Naive thymus-derived CD4-positive, alpha-beta T cell (primary cell): ENCODE measurements at regions not wholly inside any gene's neighbourhood (a gene's known extent, or its start where the extent isn't known, plus 50 kb on each side); places are given as distances from the start of the nearest gene placed in this dataset.

Experiments used
- ATAC-seq: fragments of 150-1000 bp; cut with Tn5 transposase; 2 replicates; pipeline ENCODE4 v1.10.0; 2021; ENCODE audit warnings: mild to moderate bottlenecking, moderate library complexity
- CTCF ChIA-PET: fragments of 350-600 bp; sonication (Branson Sonifier 250); formaldehyde crosslinking; loops from one replicate; lab custom pipeline; 2021; ENCODE audit warnings: antibody characterized with exemption; lab: Charles Lee
- POLR2A ChIA-PET: fragments of 350-600 bp; sonication (Branson Sonifier 250); formaldehyde crosslinking; loops from one replicate; lab custom pipeline; 2021; ENCODE audit warnings: antibody characterized with exemption, inconsistent platforms; lab: Charles Lee
- DNase-seq, 9 donors: peaks; one replicate each; pipeline versions ENCODE4 v3.0.0 to v3.0.0-alpha.2; 2020 to 2022; ENCODE audit warnings: mixed read lengths in 1 of 9
- H3K27ac ChIP-seq: one replicate; pipeline ENCODE4 v1.7.0; 2013; ENCODE audit warnings: mild to moderate bottlenecking, low read depth, low read length, moderate library complexity
- H3K27me3 ChIP-seq, 2 donors: one replicate each; pipeline ENCODE4 v1.7.0; 2013; ENCODE audit warnings: low read length in 2 of 2, mild to moderate bottlenecking in 2 of 2, moderate library complexity in 2 of 2; ENCODE audit not compliant: control insufficient read depth in 2 of 2, insufficient read depth in 2 of 2
- H3K36me3 ChIP-seq, 3 experiments: 1 replicate in 2 of 3; 2 replicates in 1 of 3; pipeline ENCODE4 v1.7.0; 2013; ENCODE audit warnings: low read length in 3 of 3, mild to moderate bottlenecking in 3 of 3, moderate library complexity in 1 of 3; ENCODE audit not compliant: insufficient read depth in 3 of 3, control insufficient read depth in 2 of 3
- H3K4me1 ChIP-seq, 2 donors: one replicate each; pipeline ENCODE4 v1.7.0; 2013; ENCODE audit warnings: low read length in 2 of 2, mild to moderate bottlenecking in 2 of 2, moderate library complexity in 1 of 2; ENCODE audit not compliant: control insufficient read depth in 2 of 2, insufficient read depth in 2 of 2
- H3K4me3 ChIP-seq: 2 replicates; pipeline ENCODE4 v1.7.0; 2013; ENCODE audit warnings: mild to moderate bottlenecking, low read length
- H3K9me3 ChIP-seq, 3 experiments: 1 replicate in 2 of 3; 2 replicates in 1 of 3; pipeline ENCODE4 v1.7.0; 2013; ENCODE audit warnings: low read length in 3 of 3; ENCODE audit not compliant: control insufficient read depth in 2 of 3
- H3K27ac Mint-ChIP-seq, 9 donors: one replicate each; pipeline ENCODE4 v1.8.0; 2020 to 2022; ENCODE audit warnings: mixed read lengths in 9 of 9, mild to moderate bottlenecking in 8 of 9, moderate library complexity in 5 of 9, inconsistent platforms in 2 of 9
- H3K27me3 Mint-ChIP-seq, 5 donors: one replicate each; pipeline ENCODE4 v1.8.0; 2021 to 2022; ENCODE audit warnings: mixed read lengths in 5 of 5, mild to moderate bottlenecking in 1 of 5
- H3K36me3 Mint-ChIP-seq, 5 donors: one replicate each; pipeline ENCODE4 v1.8.0; 2020 to 2022; ENCODE audit warnings: mixed read lengths in 5 of 5, mild to moderate bottlenecking in 3 of 5, inconsistent platforms in 1 of 5
- H3K4me1 Mint-ChIP-seq, 7 donors: one replicate each; pipeline ENCODE4 v1.8.0; 2020 to 2022; ENCODE audit warnings: mixed read lengths in 7 of 7, mild to moderate bottlenecking in 3 of 7, inconsistent platforms in 1 of 7
- H3K4me3 Mint-ChIP-seq, 10 donors: one replicate each; pipeline ENCODE4 v1.8.0; 2020 to 2022; ENCODE audit warnings: mild to moderate bottlenecking in 10 of 10, mixed read lengths in 10 of 10, moderate library complexity in 6 of 10, inconsistent platforms in 2 of 10
- H3K9me3 Mint-ChIP-seq, 11 donors: one replicate each; pipeline ENCODE4 v1.8.0; 2020 to 2022; ENCODE audit warnings: mixed read lengths in 11 of 11, mild to moderate bottlenecking in 4 of 11, inconsistent platforms in 1 of 11, moderate library complexity in 1 of 11
- intact Hi-C, 2 donors: fragments of 100-400 bp; cut with micrococcal nuclease; formaldehyde crosslinking; loops; one replicate each; pipeline ENCODE4 v1.15.1; 2023

DNA sequence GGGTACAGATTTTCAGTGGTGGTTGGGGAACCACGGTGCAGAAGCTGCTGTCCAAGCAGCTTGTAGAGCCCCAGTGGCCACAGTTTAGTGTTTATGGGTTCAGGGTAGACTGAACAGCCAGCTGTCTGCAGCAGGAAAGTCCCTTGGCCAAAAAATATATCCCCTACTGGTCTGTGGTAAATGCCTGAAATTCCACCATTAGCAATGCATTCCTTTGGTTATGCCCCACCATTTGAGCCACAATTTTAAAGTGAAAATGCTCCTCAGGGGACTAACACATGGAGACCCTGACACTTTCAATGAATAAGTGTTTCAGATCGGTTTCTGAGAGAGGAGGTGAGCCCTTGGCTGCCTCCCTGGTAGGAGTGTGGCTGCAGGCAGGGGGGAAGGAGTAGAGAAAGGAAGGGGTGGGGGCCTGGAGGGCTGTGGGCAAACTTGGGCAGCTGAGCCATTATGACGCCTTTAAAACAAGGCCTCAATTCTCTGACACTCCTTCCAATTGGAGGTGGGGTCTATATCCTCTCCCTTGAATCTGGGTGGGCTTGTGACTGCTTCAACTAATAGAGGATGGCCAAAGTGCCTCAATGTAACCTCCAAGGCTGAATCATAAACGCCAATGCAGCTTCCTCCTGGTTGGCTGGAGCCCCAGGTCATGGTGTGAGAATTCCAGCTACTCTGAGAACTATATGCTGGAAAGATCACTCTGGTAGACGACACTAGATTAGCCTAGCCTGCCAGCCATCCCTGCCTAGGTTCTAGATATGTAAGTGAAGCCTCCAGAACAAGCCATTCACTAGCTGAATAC lies 75.8 kb upstream of the ATP6AP2 start:
- Mint-ChIP-seq H3K27me3 (no peaks in the 10 kb centered on the region), H3K27ac (no peak overlapping the region), H3K9me3 (peaks cover 0 to 1% (median 0%) of the 10 kb centered on the region in 11 donors), H3K4me3 (no peak overlapping the region), H3K4me1 (peaks cover 0 to 1% (median 0%) of the 10 kb centered on the region in 7 donors), H3K36me3 (no peaks in the 10 kb centered on the region)
- ATAC-seq = no peak
- intact Hi-C loops = no loop called here
- ChIA-PET POLR2A (no interaction called here), CTCF (no interaction called here)
- no peak for DNase-seq
- no peak overlapping the region for H3K4me3 ChIP-seq
- H3K27ac ChIP-seq = no peak overlapping the region
- H3K4me1 ChIP-seq = no peaks in the 10 kb centered on the region
- H3K27me3 ChIP-seq = no peaks in the 10 kb centered on the region
- no peaks in the 10 kb centered on the region for H3K9me3 ChIP-seq
- H3K36me3 ChIP-seq = no peaks in the 10 kb centered on the region

DNA sequence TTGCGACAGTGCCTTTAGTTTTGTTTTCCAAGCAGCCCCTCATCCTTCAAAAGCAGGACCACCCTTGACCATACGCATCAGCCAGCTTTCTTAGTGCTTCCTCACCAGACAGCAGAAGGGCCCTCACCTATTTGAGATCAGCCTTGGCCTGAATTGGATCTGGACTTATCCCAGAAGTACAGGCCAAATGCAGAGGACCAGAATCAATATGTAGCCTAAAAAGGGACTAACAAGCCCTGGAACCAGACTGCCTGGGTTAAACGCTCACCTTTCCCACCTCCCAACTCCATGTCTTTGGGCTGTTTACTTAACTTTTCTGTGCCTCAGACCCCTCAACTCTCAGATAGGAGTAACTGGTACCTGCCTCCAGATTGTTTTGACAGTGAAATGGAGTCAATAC lies 77.7 kb upstream of the ATP6AP2 start:
- intact Hi-C loops = no loop called here
- Mint-ChIP-seq H3K36me3 (no peaks in the 10 kb centered on the region), H3K27ac (no peak overlapping the region), H3K27me3 (no peaks in the 10 kb centered on the region), H3K9me3 (peaks cover 0 to 1% (median 0%) of the 10 kb centered on the region in 11 donors), H3K4me3 (no peak overlapping the region), H3K4me1 (peaks cover 0 to 1% (median 0%) of the 10 kb centered on the region in 7 donors)
- no peaks in the 10 kb centered on the region for H3K27me3 ChIP-seq
- H3K9me3 ChIP-seq = no peaks in the 10 kb centered on the region
- CTCF ChIA-PET = no interaction called here
- H3K27ac ChIP-seq = no peak overlapping the region
- POLR2A ChIA-PET = no interaction called here
- no peak for DNase-seq
- H3K4me3 ChIP-seq = no peak overlapping the region
- H3K36me3 ChIP-seq = no peaks in the 10 kb centered on the region
- ATAC-seq = no peak
- no peaks in the 10 kb centered on the region for H3K4me1 ChIP-seq

DNA sequence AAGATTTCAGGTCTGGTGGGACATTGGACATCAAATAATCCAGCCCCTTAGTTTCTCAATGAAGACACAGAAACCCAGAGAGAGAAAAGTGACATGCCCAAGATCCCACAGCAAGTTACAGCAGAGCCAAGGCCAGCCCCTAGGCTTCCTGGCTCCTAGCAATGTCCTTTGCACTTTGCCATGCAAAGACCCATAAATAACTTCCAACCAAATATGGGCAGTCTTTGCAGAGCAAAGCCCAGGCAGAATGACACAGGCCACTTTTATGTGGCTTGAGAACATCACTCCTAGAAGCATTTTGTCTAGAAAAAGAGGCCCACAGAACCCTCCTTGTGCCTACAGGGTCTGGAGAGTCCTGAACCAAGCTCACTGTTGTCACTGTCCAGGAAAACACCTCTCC lies 78.1 kb upstream of the ATP6AP2 start:
- intact Hi-C loops = no loop called here
- no peaks in the 10 kb centered on the region for H3K9me3 ChIP-seq
- DNase-seq (no peak), ATAC-seq (no peak)
- Mint-ChIP-seq H3K4me1 (peaks cover 0 to 4% (median 0%) of the 10 kb centered on the region in 7 donors), H3K36me3 (no peaks in the 10 kb centered on the region), H3K27me3 (no peaks in the 10 kb centered on the region), H3K9me3 (peaks cover 0 to 1% (median 0%) of the 10 kb centered on the region in 11 donors), H3K4me3 (no peak overlapping the region), H3K27ac (no peak overlapping the region)
- no peak overlapping the region for H3K4me3 ChIP-seq
- ChIA-PET CTCF (no interaction called here), POLR2A (no interaction called here)
- H3K27me3 ChIP-seq = no peaks in the 10 kb centered on the region
- no peaks in the 10 kb centered on the region for H3K4me1 ChIP-seq
- H3K36me3 ChIP-seq = no peaks in the 10 kb centered on the region
- H3K27ac ChIP-seq = no peak overlapping the region

DNA sequence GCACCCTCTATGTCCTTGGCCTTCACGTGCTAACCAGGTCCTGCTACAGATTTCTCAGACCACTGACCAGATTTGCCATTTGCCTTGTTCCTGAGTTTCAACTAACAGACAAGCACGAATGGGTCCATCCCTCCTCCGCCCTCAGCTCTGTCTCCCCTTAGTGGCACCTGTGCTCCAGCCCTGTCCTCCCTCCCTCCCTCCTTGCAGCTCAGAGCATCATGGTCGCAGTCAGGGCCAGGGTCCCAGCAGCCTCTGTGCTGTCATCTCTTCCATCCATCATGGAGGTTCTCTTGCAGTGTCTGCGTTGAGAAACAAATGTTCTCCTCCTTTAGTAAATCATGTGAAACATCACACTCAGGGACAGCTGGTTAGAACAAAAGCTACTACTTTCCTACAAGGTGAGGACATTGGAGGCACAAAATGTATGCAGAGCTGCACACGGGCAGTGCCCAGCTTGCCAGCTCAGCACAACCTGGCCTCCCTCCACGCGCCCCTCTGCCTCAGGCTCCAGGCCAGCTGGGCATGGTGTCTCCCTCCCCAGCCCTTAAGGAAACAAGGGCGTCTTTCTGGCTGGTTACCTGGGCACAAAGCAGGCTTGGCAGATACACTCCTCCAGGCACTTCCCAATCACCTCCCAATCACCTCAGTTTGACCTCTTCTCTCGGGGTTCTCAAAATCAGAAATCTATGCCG lies 79.5 kb upstream of the ATP6AP2 start:
- ATAC-seq (no peak), DNase-seq (no peak)
- ChIA-PET CTCF (no interaction called here), POLR2A (no interaction called here)
- no peaks in the 10 kb centered on the region for H3K27me3 ChIP-seq
- no peaks in the 10 kb centered on the region for H3K36me3 Mint-ChIP-seq
- H3K4me1 Mint-ChIP-seq = peaks cover 0 to 4% (median 0%) of the 10 kb centered on the region in 7 donors
- no peak overlapping the region for H3K4me3 Mint-ChIP-seq
- no peak overlapping the region for H3K27ac ChIP-seq
- H3K27me3 Mint-ChIP-seq = no peaks in the 10 kb centered on the region
- H3K4me1 ChIP-seq = no peaks in the 10 kb centered on the region
- H3K9me3 ChIP-seq = no peaks in the 10 kb centered on the region
- H3K9me3 Mint-ChIP-seq = peaks cover 0 to 1% (median 0%) of the 10 kb centered on the region in 11 donors
- intact Hi-C loops = no loop called here
- H3K27ac Mint-ChIP-seq = no peak overlapping the region
- H3K4me3 ChIP-seq = no peak overlapping the region
- H3K36me3 ChIP-seq = no peaks in the 10 kb centered on the region

DNA sequence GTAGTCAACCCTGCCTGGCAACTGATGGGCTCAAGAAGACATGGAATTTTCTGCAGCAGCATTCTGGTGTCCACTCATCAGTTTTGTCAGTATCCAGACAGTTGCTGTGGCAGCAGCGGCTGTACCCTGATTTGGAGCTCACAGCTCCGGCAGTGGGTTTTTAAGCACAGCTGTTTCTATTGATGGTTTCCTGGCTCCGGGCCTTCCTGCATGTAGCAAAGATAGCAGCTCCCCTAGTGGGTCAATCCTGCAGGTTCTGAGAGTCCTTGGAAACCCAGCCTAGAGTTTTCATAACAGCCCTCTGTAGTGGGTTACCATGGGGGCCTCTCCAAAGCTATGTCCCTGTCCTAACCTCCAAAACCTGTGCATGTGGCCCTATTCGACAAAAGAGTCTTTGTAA lies 84.0 kb upstream of the ATP6AP2 start:
- H3K4me3 ChIP-seq = no peak overlapping the region
- H3K9me3 ChIP-seq = no peaks in the 10 kb centered on the region
- intact Hi-C loops = no loop called here
- H3K27me3 ChIP-seq = no peaks in the 10 kb centered on the region
- H3K4me3 Mint-ChIP-seq = no peak overlapping the region
- peaks cover 0 to 2% (median 0%) of the 10 kb centered on the region in 11 donors for H3K9me3 Mint-ChIP-seq
- POLR2A ChIA-PET = no interaction called here
- no peaks in the 10 kb centered on the region for H3K27me3 Mint-ChIP-seq
- peaks cover 0 to 4% (median 0%) of the 10 kb centered on the region in 7 donors for H3K4me1 Mint-ChIP-seq
- H3K27ac ChIP-seq = no peak overlapping the region
- H3K36me3 Mint-ChIP-seq = no peaks in the 10 kb centered on the region
- H3K27ac Mint-ChIP-seq = no peak overlapping the region
- no peak for DNase-seq
- ATAC-seq = no peak
- no peaks in the 10 kb centered on the region for H3K36me3 ChIP-seq
- no peaks in the 10 kb centered on the region for H3K4me1 ChIP-seq
- CTCF ChIA-PET = no interaction called here

DNA sequence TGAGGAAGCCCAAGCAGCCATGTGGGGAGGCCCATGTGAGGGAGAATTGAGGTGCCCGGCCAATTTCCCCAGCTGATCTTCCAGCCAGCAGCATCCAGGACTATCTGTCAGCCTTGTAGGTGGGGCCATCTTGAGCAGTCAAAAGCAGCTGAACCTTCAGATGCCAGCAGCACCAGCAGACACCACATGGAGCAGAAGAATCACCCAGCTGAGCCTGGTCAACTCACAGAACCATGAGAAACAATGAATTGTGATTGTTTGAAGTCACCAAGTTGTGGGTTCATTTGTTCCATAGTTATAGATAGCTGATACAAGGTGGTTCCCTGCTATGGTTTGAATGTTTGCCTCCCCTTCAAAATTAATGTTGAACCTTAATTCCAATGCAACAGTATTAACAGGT lies 85.1 kb upstream of the ATP6AP2 start:
- no peak overlapping the region for H3K4me3 ChIP-seq
- Mint-ChIP-seq H3K4me3 (no peak overlapping the region), H3K4me1 (peaks cover 0 to 3% (median 0%) of the 10 kb centered on the region in 7 donors), H3K27me3 (no peaks in the 10 kb centered on the region), H3K36me3 (no peaks in the 10 kb centered on the region), H3K27ac (no peak overlapping the region), H3K9me3 (peaks cover 0 to 2% (median 0%) of the 10 kb centered on the region in 11 donors)
- ChIA-PET POLR2A (no interaction called here), CTCF (no interaction called here)
- DNase-seq (no peak), ATAC-seq (no peak)
- H3K9me3 ChIP-seq = no peaks in the 10 kb centered on the region
- intact Hi-C loops = no loop called here
- H3K27me3 ChIP-seq = no peaks in the 10 kb centered on the region
- H3K36me3 ChIP-seq = no peaks in the 10 kb centered on the region
- H3K4me1 ChIP-seq = no peaks in the 10 kb centered on the region
- H3K27ac ChIP-seq = no peak overlapping the region
